SK-N-SH (cell line): ENCODE measurements at regions not wholly inside any gene's neighbourhood (a gene's known extent, or its start where the extent isn't known, plus 50 kb on each side); places are given as distances from the start of the nearest gene placed in this dataset.

ENCODE experiments used
- CTCF ChIA-PET: fragments of 300-600, 350-600 bp; formaldehyde crosslinking; extraction: SDS; loops from one replicate; lab custom pipeline; 2021; lab: Yijun Ruan, JAX
- POLR2A ChIA-PET: fragments of 350-600 bp; sonication (Branson Sonifier 250); formaldehyde crosslinking; extraction: SDS; loops from one replicate; lab custom pipeline; 2020; ENCODE audit warnings: antibody characterized with exemption, inconsistent platforms; lab: Yijun Ruan, JAX
- DNase-seq: peaks from one replicate; pipeline ENCODE4 v3.0.0; 2012
- H2AFZ ChIP-seq: fragments of 200-600 bp; sonication (generic); 2 replicates; pipeline ENCODE4 v1.8.1; 2016; ENCODE audit warnings: antibody characterized with exemption, mild to moderate bottlenecking, low read depth
- H3F3A ChIP-seq: fragments of 200-600 bp; sonication (generic); replicated peaks from 2 replicates; pipeline ENCODE3; 2016; ENCODE audit warnings: antibody characterized with exemption, mild to moderate bottlenecking; ENCODE audit not compliant: insufficient read depth
- H3K27ac ChIP-seq, 2 experiments: fragments of 200-500 bp in 1 of 2; fragments of 200-600 bp in 1 of 2; sonication (Bioruptor generic) in 1 of 2; sonication (generic), shearing (Covaris generic) in 1 of 2; 2 replicates each; pipeline versions ENCODE4 v1.5.1 to v1.6.1; 2014 to 2016; ENCODE audit warnings: low read depth in 2 of 2, inconsistent platforms in 1 of 2, low read length in 1 of 2, mild to moderate bottlenecking in 1 of 2, mixed read lengths in 1 of 2
- H3K27me3 ChIP-seq: fragments of 200-600 bp; sonication (generic), shearing (Covaris generic); 2 replicates; pipeline ENCODE4 v1.6.1; 2016; ENCODE audit warnings: mixed run types; ENCODE audit not compliant: insufficient read depth
- H3K36me3 ChIP-seq, 2 experiments: fragments of 200-500 bp in 1 of 2; fragments of 200-600 bp in 1 of 2; sonication (Bioruptor generic) in 1 of 2; sonication (generic) in 1 of 2; replicated peaks in 1 of 2; 2 replicates each; pipeline versions ENCODE3 to v1.5.1; 2014 to 2016; ENCODE audit warnings: low read length in 1 of 2, mild to moderate bottlenecking in 1 of 2; ENCODE audit not compliant: insufficient read depth in 2 of 2, control insufficient read depth in 1 of 2
- H3K4me1 ChIP-seq, 2 experiments: fragments of 200-500 bp in 1 of 2; fragments of 200-600 bp in 1 of 2; sonication (Bioruptor generic) in 1 of 2; sonication (generic), shearing (Covaris generic) in 1 of 2; 2 replicates each; pipeline versions ENCODE4 v1.5.1 to v1.6.1; 2014 to 2016; ENCODE audit warnings: low read depth in 1 of 2, low read length in 1 of 2, mixed run types in 1 of 2; ENCODE audit not compliant: insufficient read depth in 2 of 2, control insufficient read depth in 1 of 2
- H3K4me2 ChIP-seq: fragments of 200-600 bp; sonication (generic), shearing (Covaris generic); 2 replicates; pipeline ENCODE4 v1.6.1; 2017; ENCODE audit warnings: mixed run types
- H3K4me3 ChIP-seq, 2 experiments: fragments of 200-500 bp in 1 of 2; fragments of 200-600 bp in 1 of 2; sonication (Bioruptor generic) in 1 of 2; sonication (generic), shearing (Covaris generic) in 1 of 2; 2 replicates each; pipeline versions ENCODE4 v1.5.1 to v1.8.1; 2014 to 2016; ENCODE audit warnings: low read depth in 2 of 2, inconsistent platforms in 1 of 2, low read length in 1 of 2, mild to moderate bottlenecking in 1 of 2, mixed read lengths in 1 of 2, moderate library complexity in 1 of 2
- H3K79me2 ChIP-seq: fragments of 200-600 bp; sonication (generic); 2 replicates; pipeline ENCODE4 v1.8.1; 2017; ENCODE audit warnings: mild to moderate bottlenecking; ENCODE audit not compliant: insufficient read depth
- H3K9ac ChIP-seq: fragments of 200-600 bp; sonication (generic); 2 replicates; pipeline ENCODE4 v1.6.1; 2017; ENCODE audit warnings: mixed run types
- H3K9me2 ChIP-seq: fragments of 200-600 bp; sonication (generic); 2 replicates; pipeline ENCODE4 v1.6.1; 2017; ENCODE audit warnings: mixed run types
- H3K9me3 ChIP-seq: fragments of 200-600 bp; sonication (generic); 2 replicates; pipeline ENCODE4 v1.6.1; 2017; ENCODE audit warnings: mixed run types, mild to moderate bottlenecking, moderate library complexity
- H4K20me1 ChIP-seq: fragments of 200-600 bp; sonication (generic); 2 replicates; pipeline ENCODE4 v1.6.1; 2017; ENCODE audit warnings: mild to moderate bottlenecking, mixed run types; ENCODE audit not compliant: insufficient read depth
- CHD2 ChIP-seq: fragments of 150-350 bp; IDR thresholded peaks from 2 replicates; pipeline ENCODE4 v1.6.1; 2018; ENCODE audit warnings: low read length; ENCODE audit not compliant: partially characterized antibody
- CTCF ChIP-seq: fragments of 200-600 bp; sonication (generic); IDR thresholded peaks from 2 replicates; pipeline ENCODE4 v1.6.1; 2017; ENCODE audit warnings: antibody characterized with exemption, mild to moderate bottlenecking, moderate library complexity
- ELF1 ChIP-seq: IDR thresholded peaks from 2 replicates; pipeline ENCODE4 v1.4.0; 2012
- FOSL2 ChIP-seq: IDR thresholded peaks from 2 replicates; pipeline ENCODE4 v1.4.0; 2012; ENCODE audit warnings: low read depth, mild to moderate bottlenecking, moderate library complexity, borderline replicate concordance
- FOXJ3 ChIP-seq: sonication (generic); formaldehyde crosslinking; IDR thresholded peaks from 2 replicates; pipeline ENCODE4 v1.5.1; 2020; ENCODE audit warnings: mild to moderate bottlenecking, missing genetic modification reagents
- FOXM1 ChIP-seq: IDR thresholded peaks from 2 replicates; pipeline ENCODE4 v1.4.0; 2012; ENCODE audit warnings: low read depth, mild to moderate bottlenecking
- JUND ChIP-seq: IDR thresholded peaks from 2 replicates; pipeline ENCODE4 v1.4.0; 2012
- MAX ChIP-seq: IDR thresholded peaks from 2 replicates; pipeline ENCODE4 v1.4.0; 2012; ENCODE audit warnings: low read depth
- MEF2A ChIP-seq: IDR thresholded peaks from 2 replicates; pipeline ENCODE4 v1.4.0; 2012; ENCODE audit warnings: low read depth, borderline replicate concordance
- MXI1 ChIP-seq: IDR thresholded peaks from 2 replicates; pipeline ENCODE4 v1.6.1; 2012; ENCODE audit warnings: mild to moderate bottlenecking, low read depth, low read length, improper control_type of control experiment
- RAD21 ChIP-seq: IDR thresholded peaks from 2 replicates; pipeline ENCODE4 v1.6.1; 2012; ENCODE audit warnings: mild to moderate bottlenecking, low read length
- RFX5 ChIP-seq: IDR thresholded peaks from 2 replicates; pipeline ENCODE4 v1.6.1; 2012; ENCODE audit warnings: mild to moderate bottlenecking, improper control_type of control experiment, low read length
- SIN3A ChIP-seq: IDR thresholded peaks from 2 replicates; pipeline ENCODE4 v1.6.1; 2012; ENCODE audit warnings: low read depth, mild to moderate bottlenecking, low read length, moderate library complexity, borderline replicate concordance
- SMC3 ChIP-seq: IDR thresholded peaks from 2 replicates; pipeline ENCODE4 v1.6.1; 2012; ENCODE audit warnings: low read depth, low read length, improper control_type of control experiment
- TAF1 ChIP-seq: IDR thresholded peaks from 2 replicates; pipeline ENCODE4 v1.6.1; 2012; ENCODE audit warnings: low read depth, mild to moderate bottlenecking, low read length, moderate library complexity, borderline replicate concordance
- TCF12 ChIP-seq: IDR thresholded peaks from 2 replicates; pipeline ENCODE4 v1.4.0; 2012
- ZBTB33 ChIP-seq: IDR thresholded peaks from 2 replicates; pipeline ENCODE4 v1.4.0; 2012; ENCODE audit warnings: low read depth, borderline replicate concordance
- WGBS: methylation state at CpG from one replicate; pipeline ENCODE4 v1.1.6; 2017; ENCODE audit warnings: low lambda C conversion rate; 5-methylcytosine and 5-hydroxymethylcytosine counted together

GRCh38 chr3:148629006-148629405 lies 68.7 kb upstream of the AGTR1 start:
- no peaks in the 10 kb centered on the region for H3K79me2 ChIP-seq
- no peak overlapping the region for H3K4me3 ChIP-seq
- H3F3A ChIP-seq, result no peaks in the 10 kb centered on the region
- DNase-seq, result no peak
- no peaks in the 10 kb centered on the region for H4K20me1 ChIP-seq
- H3K4me2 ChIP-seq, result no peak overlapping the region
- TF ChIP-seq MAX (no peak), RFX5 (no peak), FOSL2 (no peak), MXI1 (no peak)
- H3K9me3 ChIP-seq, result no peaks in the 10 kb centered on the region
- no peaks in the 10 kb centered on the region for H3K27me3 ChIP-seq
- WGBS, result 21% methylated on average over 1 of the region's 1 CpG
- POLR2A ChIA-PET, result no interaction called here
- H2AFZ ChIP-seq, result no peak overlapping the region
- CTCF ChIA-PET, result no interaction called here
- H3K27ac ChIP-seq, result no peak overlapping the region
- no peaks in the 10 kb centered on the region; a peak in 1 of 4 replicates for H3K4me1 ChIP-seq
- H3K9me2 ChIP-seq, result no peaks in the 10 kb centered on the region
- H3K36me3 ChIP-seq, result no peaks in the 10 kb centered on the region
- H3K9ac ChIP-seq, result no peak overlapping the region

- ChIA-PET CTCF (interaction anchor here (0.6 to 0.7 kb wide), 2 partner anchors 96 to 315 kb away, joined by 3 to 4 read pairs; no protein-coding TSS in a partner anchor), POLR2A (no interaction called here)
- Histone ChIP-seq H2AFZ (no peak overlapping the region), H3F3A (no peaks in the 10 kb centered on the region), H3K27ac (no peak overlapping the region), H3K9me2 (no peaks in the 10 kb centered on the region), H3K79me2 (no peaks in the 10 kb centered on the region), H3K4me1 (no peaks in the 10 kb centered on the region), H3K27me3 (no peaks in the 10 kb centered on the region), H3K9me3 (no peaks in the 10 kb centered on the region), H3K4me2 (no peak overlapping the region), H3K9ac (no peak overlapping the region), H3K36me3 (no peaks in the 10 kb centered on the region), H4K20me1 (no peaks in the 10 kb centered on the region), H3K4me3 (no peak overlapping the region; a peak in 1 of 4 replicates)
- TF ChIP-seq CTCF (peak; percentile 34; the same call in 1 of the 2 replicates), RAD21 (peak; percentile 67), MEF2A (no peak), SMC3 (peak; percentile 20; the same call in 1 of the 2 replicates)
- WGBS, result 39% methylated on average over 6 of the region's 6 CpGs
- no peak for DNase-seq
These were observed 66.4 kb upstream of the AGTR1 start for GRCh38 chr3:148631124-148631903.

- H3K9me2 ChIP-seq, result no peaks in the 10 kb centered on the region
- no peaks in the 10 kb centered on the region for H3K36me3 ChIP-seq
- H3F3A ChIP-seq, result no peaks in the 10 kb centered on the region
- H3K4me2 ChIP-seq, result no peak overlapping the region
- H3K9me3 ChIP-seq, result no peaks in the 10 kb centered on the region
- H3K79me2 ChIP-seq, result no peaks in the 10 kb centered on the region
- POLR2A ChIA-PET, result no interaction called here
- 53% methylated on average over 1 of the region's 2 CpGs for WGBS
- H2AFZ ChIP-seq, result no peak overlapping the region
- no peak for DNase-seq
- H3K27me3 ChIP-seq, result no peaks in the 10 kb centered on the region
- H3K9ac ChIP-seq, result no peak overlapping the region
- H4K20me1 ChIP-seq, result no peaks in the 10 kb centered on the region
- no peak overlapping the region for H3K4me3 ChIP-seq
- H3K27ac ChIP-seq, result no peak overlapping the region
- H3K4me1 ChIP-seq, result no peaks in the 10 kb centered on the region
- CTCF ChIA-PET, result interaction anchor here (1.8 kb wide), 1 partner anchor 17 kb away, joined by 4 read pairs; no protein-coding TSS in a partner anchor
- no peak for TF ChIP-seq RFX5
- TF ChIP-seq TAF1, result no peak
- no peak for TF ChIP-seq SIN3A
- no peak for TF ChIP-seq RAD21
- no peak for TF ChIP-seq CHD2
- no peak for TF ChIP-seq ZBTB33
- no peak for TF ChIP-seq MAX
- no peak for TF ChIP-seq FOXM1
- TF ChIP-seq FOXJ3 (CRISPR knock-in tag), result no peak
- TF ChIP-seq JUND, result no peak
- no peak for TF ChIP-seq FOSL2
- no peak for TF ChIP-seq TCF12
- no peak for TF ChIP-seq MXI1
- TF ChIP-seq ELF1, result no peak
These were observed 56.0 kb upstream of the AGTR1 start for GRCh38 chr3:148641722-148642121.
